HL-60 (cell line): ENCODE measurements at regions not wholly inside any gene's neighbourhood (a gene's known extent, or its start where the extent isn't known, plus 50 kb on each side); places are given as distances from the start of the nearest gene placed in this dataset.

ENCODE experiments used
- CTCF ChIP-seq: IDR thresholded peaks from one replicate; pipeline ENCODE4 v1.5.1; 2011; ENCODE audit warnings: low read length, control low read depth, inconsistent platforms; ENCODE audit not compliant: insufficient read depth
- GABPA ChIP-seq: IDR thresholded peaks from 2 replicates; pipeline ENCODE4 v1.6.1; 2012; ENCODE audit warnings: low read depth
- POLR2AphosphoS5 ChIP-seq: IDR thresholded peaks from 2 replicates; pipeline ENCODE4 v1.6.1; 2012; ENCODE audit warnings: low read depth
- REST ChIP-seq: IDR thresholded peaks from 2 replicates; pipeline ENCODE4 v1.6.1; 2012; ENCODE audit warnings: low read depth; ENCODE audit not compliant: insufficient replicate concordance
- SPI1 ChIP-seq: IDR thresholded peaks from 2 replicates; pipeline ENCODE4 v1.6.1; 2012; ENCODE audit warnings: low read depth, mild to moderate bottlenecking, borderline replicate concordance

- TF ChIP-seq CTCF: no peak
- TF ChIP-seq POLR2AphosphoS5: no peak
- TF ChIP-seq REST: no peak
- no peak for TF ChIP-seq GABPA
- no peak for TF ChIP-seq SPI1
Observed at GRCh38 chr13:108470921-108471320, 158.5 kb upstream of the MYO16 start.
